Astrocyte (in vitro differentiated cells and primary cell): ENCODE measurements at regions not wholly inside any gene's neighbourhood (a gene's known extent, or its start where the extent isn't known, plus 50 kb on each side); places are given as distances from the start of the nearest gene placed in this dataset.

Experiments
- CTCF ChIP-seq: IDR thresholded peaks from 2 replicates; pipeline ENCODE4 v1.5.1; 2011; ENCODE audit warnings: low read depth, mild to moderate bottlenecking, inconsistent platforms, low read length, moderate library complexity; ENCODE audit not compliant: insufficient read depth
- EZH2 ChIP-seq: IDR thresholded peaks from 2 replicates; pipeline ENCODE4 v1.6.1; 2012; ENCODE audit warnings: mild to moderate bottlenecking, low read length, inconsistent platforms; ENCODE audit not compliant: insufficient read depth

DNA sequence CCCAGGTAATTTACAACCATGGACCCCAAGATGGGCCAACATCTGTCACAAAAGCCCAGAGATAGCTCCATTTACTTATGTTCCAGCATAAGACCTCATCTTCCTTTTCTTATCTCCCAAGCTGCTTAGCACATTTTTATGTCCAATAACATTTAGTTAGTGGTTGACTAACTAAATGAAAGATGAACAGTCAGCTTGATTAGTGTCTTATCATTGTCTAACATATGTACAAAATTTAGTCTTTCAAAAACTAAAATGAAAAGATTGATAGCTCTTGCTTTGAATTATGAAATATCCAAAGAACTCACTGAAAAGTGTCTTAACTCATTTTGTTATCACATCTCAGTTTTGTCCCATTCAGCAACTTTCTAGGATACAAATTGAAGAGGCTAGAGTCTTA is 163.1 kb upstream of the EGLN3 start:
- TF ChIP-seq CTCF (no peak), EZH2 (no peak)
